Stimulated activated CD8-positive, alpha-beta memory T cell treated with anti-CD3 and anti-CD28 coated beads, Interleukin-12 subunit alpha, Interleukin-12 subunit beta, amount 100 ng/mL, for 24 hours (primary cell): ENCODE measurements at regions not wholly inside any gene's neighbourhood (a gene's known extent, or its start where the extent isn't known, plus 50 kb on each side); places are given as distances from the start of the nearest gene placed in this dataset.

Experiments
- DNase-seq: peaks from one replicate; pipeline ENCODE4 v3.0.0-alpha.2; 2020; ENCODE audit errors: extremely low read depth

GRCh38 chr1:36608272-36608671 lies 125.6 kb upstream of the CSF3R start:
- DNase-seq: no peak

- no peak for DNase-seq
These were observed 124.5 kb upstream of the CSF3R start for GRCh38 chr1:36607263-36607651.

GRCh38 chr1:36606641-36607262 lies 124.0 kb upstream of the CSF3R start:
- no peak for DNase-seq

- no peak for DNase-seq
These were observed 123.4 kb upstream of the CSF3R start for GRCh38 chr1:36605942-36606640.

GRCh38 chr1:36603461-36603860 lies 120.7 kb upstream of the CSF3R start:
- no peak for DNase-seq

- no peak for DNase-seq
These were observed 119.5 kb upstream of the CSF3R start for GRCh38 chr1:36602184-36602583.

- no peak for DNase-seq
These were observed 117.1 kb upstream of the CSF3R start for GRCh38 chr1:36599828-36600227.

- DNase-seq: no peak
These were observed 114.8 kb upstream of the CSF3R start for GRCh38 chr1:36597514-36597913.

- no peak for DNase-seq
These were observed 113.2 kb upstream of the CSF3R start for GRCh38 chr1:36595921-36596320.

GRCh38 chr1:36595349-36595748 lies 112.6 kb upstream of the CSF3R start:
- no peak for DNase-seq

GRCh38 chr1:36594023-36594422 lies 111.3 kb upstream of the CSF3R start:
- no peak for DNase-seq

- no peak for DNase-seq
These were observed 108.6 kb upstream of the CSF3R start for GRCh38 chr1:36591278-36591677.

GRCh38 chr1:36590771-36591170 lies 108.1 kb upstream of the CSF3R start:
- no peak for DNase-seq

GRCh38 chr1:36590264-36590663 lies 107.6 kb upstream of the CSF3R start:
- DNase-seq: no peak

GRCh38 chr1:36588972-36589371 lies 106.3 kb upstream of the CSF3R start:
- DNase-seq: no peak

- DNase-seq: no peak
These were observed 103.1 kb upstream of the CSF3R start for GRCh38 chr1:36585569-36586548.

GRCh38 chr1:36584874-36585453 lies 102.3 kb upstream of the CSF3R start:
- DNase-seq: no peak

GRCh38 chr1:36583980-36584782 lies 101.5 kb upstream of the CSF3R start:
- DNase-seq: no peak

GRCh38 chr1:36583080-36583479 lies 100.4 kb upstream of the CSF3R start:
- no peak for DNase-seq

- DNase-seq: no peak
These were observed 99.5 kb upstream of the CSF3R start for GRCh38 chr1:36582066-36582755.

GRCh38 chr1:36580524-36580923 lies 97.8 kb upstream of the CSF3R start:
- DNase-seq: no peak
